Skeletal muscle tissue (tissue), 3 donors: ENCODE measurements at regions not wholly inside any gene's neighbourhood (a gene's known extent, or its start where the extent isn't known, plus 50 kb on each side); places are given as distances from the start of the nearest gene placed in this dataset.
"Not testable (repeated sequence)": the region's sequence is repeated elsewhere in the genome, so short reads cannot be mapped to it uniquely, and the experiment has no call there.

ENCODE experiments used
- H3K27ac ChIP-seq: one replicate; pipeline ENCODE4 v1.7.0; 2013; ENCODE audit warnings: mild to moderate bottlenecking, low read depth, low read length, inconsistent platforms
- H3K27me3 ChIP-seq, 3 donors: one replicate each; pipeline ENCODE4 v1.7.0; 2013; ENCODE audit warnings: low read length in 3 of 3; ENCODE audit not compliant: control insufficient read depth in 3 of 3, insufficient read depth in 3 of 3
- H3K36me3 ChIP-seq, 3 donors: one replicate each; pipeline ENCODE4 v1.7.0; 2013; ENCODE audit warnings: low read length in 3 of 3; ENCODE audit not compliant: control insufficient read depth in 3 of 3, insufficient read depth in 3 of 3
- H3K4me1 ChIP-seq, 3 donors: one replicate each; pipeline ENCODE4 v1.7.0; 2013; ENCODE audit warnings: low read length in 3 of 3, mild to moderate bottlenecking in 3 of 3; ENCODE audit not compliant: control insufficient read depth in 3 of 3, insufficient read depth in 3 of 3
- H3K4me3 ChIP-seq, 3 donors: one replicate each; pipeline ENCODE4 v1.7.0; 2013; ENCODE audit warnings: low read length in 3 of 3
- H3K9ac ChIP-seq, 3 donors: one replicate each; pipeline ENCODE4 v1.7.0; 2013; ENCODE audit warnings: low read length in 3 of 3, mild to moderate bottlenecking in 3 of 3, moderate library complexity in 2 of 3, low read depth in 1 of 3
- H3K9me3 ChIP-seq, 3 donors: one replicate each; pipeline ENCODE4 v1.7.0; 2013; ENCODE audit warnings: low read length in 3 of 3; ENCODE audit not compliant: control insufficient read depth in 3 of 3
- donor health status: Osteomylitis.

- not testable (repeated sequence) for H3K4me3 ChIP-seq, H3K36me3 ChIP-seq, H3K27ac ChIP-seq, H3K4me1 ChIP-seq, H3K27me3 ChIP-seq, H3K9me3 ChIP-seq, H3K9ac ChIP-seq
Measured at GRCh38 chr7:73961991-73962390, 66.0 kb upstream of the ELN start.

DNA sequence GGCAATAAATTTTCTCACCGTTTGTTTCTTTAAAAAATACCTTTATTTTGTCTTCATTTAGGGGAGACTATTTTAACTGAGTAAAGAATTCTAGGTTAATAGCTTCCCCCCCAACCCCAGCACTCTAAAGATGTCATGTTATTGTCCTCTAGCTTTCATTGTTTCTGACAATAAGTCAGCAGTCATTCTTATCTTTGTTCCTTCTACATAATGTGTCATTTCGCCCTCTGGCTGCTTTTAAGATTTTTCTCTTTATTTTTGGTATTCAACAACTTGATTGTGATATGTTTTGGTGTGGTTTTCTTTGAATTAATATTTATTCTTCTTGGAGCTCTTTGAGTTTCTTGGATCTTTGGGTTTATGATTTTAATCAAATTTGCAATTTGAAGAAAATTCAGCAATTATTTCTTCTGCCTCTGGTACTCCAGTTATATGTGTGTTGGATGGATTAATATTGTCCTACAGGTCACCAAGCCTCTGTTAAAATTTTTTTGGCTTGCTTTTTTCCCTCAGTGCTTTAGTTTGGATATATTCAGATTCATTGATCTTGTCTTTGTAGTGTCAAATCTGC lies 64.6 kb upstream of the ELN start:
- Histone ChIP-seq H3K27me3 (no peaks in the 10 kb centered on the region), H3K36me3 (no peaks in the 10 kb centered on the region), H3K9ac (no peak overlapping the region), H3K4me3 (no peak overlapping the region), H3K27ac (no peak overlapping the region), H3K9me3 (peaks cover 0 to 2% (median 0%) of the 10 kb centered on the region in 3 donors), H3K4me1 (no peaks in the 10 kb centered on the region)

- no peaks in the 10 kb centered on the region for H3K36me3 ChIP-seq
Measured at GRCh38 chr7:73964786-73965185, 63.2 kb upstream of the ELN start.

GRCh38 chr7:73966062-73966940 lies 61.7 kb upstream of the ELN start:
- H3K9ac ChIP-seq = no peak overlapping the region
- H3K4me3 ChIP-seq = no peak overlapping the region
- peaks cover 0 to 4% (median 0%) of the 10 kb centered on the region in 3 donors for H3K27me3 ChIP-seq
- H3K9me3 ChIP-seq = peaks cover 0 to 2% (median 0%) of the 10 kb centered on the region in 3 donors
- no peaks in the 10 kb centered on the region for H3K4me1 ChIP-seq
- no peaks in the 10 kb centered on the region for H3K36me3 ChIP-seq
- no peak overlapping the region for H3K27ac ChIP-seq

More at GRCh38 chr7:73964786-73965185, 63.2 kb upstream of the ELN start:
- H3K9ac ChIP-seq = no peak overlapping the region
- H3K27ac ChIP-seq = no peak overlapping the region
- H3K27me3 ChIP-seq = no peaks in the 10 kb centered on the region
- no peak overlapping the region for H3K4me3 ChIP-seq
- peaks cover 0 to 2% (median 0%) of the 10 kb centered on the region in 3 donors for H3K9me3 ChIP-seq
- no peaks in the 10 kb centered on the region for H3K4me1 ChIP-seq

- H3K27me3 ChIP-seq = peaks cover 0 to 8% (median 0%) of the 10 kb centered on the region in 3 donors
- H3K9ac ChIP-seq = no peak overlapping the region
- H3K9me3 ChIP-seq = peaks cover 0 to 2% (median 0%) of the 10 kb centered on the region in 3 donors
- no peaks in the 10 kb centered on the region for H3K4me1 ChIP-seq
- no peak overlapping the region for H3K4me3 ChIP-seq
- H3K27ac ChIP-seq = no peak overlapping the region
- no peaks in the 10 kb centered on the region for H3K36me3 ChIP-seq
Measured at GRCh38 chr7:73966941-73967831, 60.8 kb upstream of the ELN start.

- no peak overlapping the region for H3K4me3 ChIP-seq
- H3K36me3 ChIP-seq = no peaks in the 10 kb centered on the region
Measured at GRCh38 chr7:73967832-73968290, 60.1 kb upstream of the ELN start.

GRCh38 chr7:73968487-73968886 lies 59.5 kb upstream of the ELN start:
- Histone ChIP-seq H3K4me3 (no peak overlapping the region), H3K27me3 (peaks cover 0 to 8% (median 0%) of the 10 kb centered on the region in 3 donors), H3K9me3 (peaks cover 0 to 2% (median 0%) of the 10 kb centered on the region in 3 donors), H3K36me3 (no peaks in the 10 kb centered on the region), H3K9ac (no peak overlapping the region), H3K4me1 (peaks cover 0 to 7% (median 6%) of the 10 kb centered on the region in 3 donors), H3K27ac (no peak overlapping the region)

More at GRCh38 chr7:73967832-73968290, 60.1 kb upstream of the ELN start:
- H3K27ac ChIP-seq = no peak overlapping the region
- peaks cover 0 to 8% (median 0%) of the 10 kb centered on the region in 3 donors for H3K27me3 ChIP-seq
- peaks cover 0 to 2% (median 0%) of the 10 kb centered on the region in 3 donors for H3K9me3 ChIP-seq
- peaks cover 0 to under 1% (median under 1%) of the 10 kb centered on the region in 3 donors for H3K4me1 ChIP-seq
- H3K9ac ChIP-seq = no peak overlapping the region

GRCh38 chr7:73969991-73970390 lies 58.0 kb upstream of the ELN start:
- H3K27ac ChIP-seq = no peak overlapping the region
- peaks cover 0 to 8% (median 0%) of the 10 kb centered on the region in 3 donors for H3K27me3 ChIP-seq
- no peak overlapping the region for H3K9ac ChIP-seq
- no peak overlapping the region for H3K4me3 ChIP-seq
- peaks cover 3 to 19% (median 16%) of the 10 kb centered on the region in 3 donors for H3K4me1 ChIP-seq
- H3K36me3 ChIP-seq = no peaks in the 10 kb centered on the region
- H3K9me3 ChIP-seq = no peaks in the 10 kb centered on the region

GRCh38 chr7:73970801-73971229 lies 57.2 kb upstream of the ELN start:
- peaks cover 0 to 8% (median 0%) of the 10 kb centered on the region in 3 donors for H3K27me3 ChIP-seq
- no peak overlapping the region for H3K9ac ChIP-seq
- H3K27ac ChIP-seq = no peak overlapping the region
- peaks cover 3 to 19% (median 16%) of the 10 kb centered on the region in 3 donors for H3K4me1 ChIP-seq
- no peaks in the 10 kb centered on the region for H3K9me3 ChIP-seq
- H3K4me3 ChIP-seq = no peak overlapping the region
- H3K36me3 ChIP-seq = no peaks in the 10 kb centered on the region
